Prostate gland (tissue), 2 donors: ENCODE measurements at regions not wholly inside any gene's neighbourhood (a gene's known extent, or its start where the extent isn't known, plus 50 kb on each side); places are given as distances from the start of the nearest gene placed in this dataset.
"Not testable (repeated sequence)": the region's sequence is repeated elsewhere in the genome, so short reads cannot be mapped to it uniquely, and the experiment has no call there.

ENCODE experiments used
- POLR2A ChIP-seq: fragments of 450-650 bp; IDR thresholded peaks from one replicate; pipeline ENCODE4 v1.6.1; 2016; ENCODE audit warnings: antibody characterized with exemption, mild to moderate bottlenecking
- TF ChIP-seq, protein P1 (sequence below), 4 experiments: fragments of 200-600 bp in 2 of 4; fragments of 450-650 bp in 2 of 4; sonication (generic) in 2 of 4; IDR thresholded peaks; 1 replicate in 3 of 4; 2 replicates in 1 of 4; pipeline ENCODE4 v1.5.1; 2016 to 2019; ENCODE audit warnings: antibody characterized with exemption in 4 of 4, mild to moderate bottlenecking in 2 of 4, moderate library complexity in 2 of 4

DNA sequence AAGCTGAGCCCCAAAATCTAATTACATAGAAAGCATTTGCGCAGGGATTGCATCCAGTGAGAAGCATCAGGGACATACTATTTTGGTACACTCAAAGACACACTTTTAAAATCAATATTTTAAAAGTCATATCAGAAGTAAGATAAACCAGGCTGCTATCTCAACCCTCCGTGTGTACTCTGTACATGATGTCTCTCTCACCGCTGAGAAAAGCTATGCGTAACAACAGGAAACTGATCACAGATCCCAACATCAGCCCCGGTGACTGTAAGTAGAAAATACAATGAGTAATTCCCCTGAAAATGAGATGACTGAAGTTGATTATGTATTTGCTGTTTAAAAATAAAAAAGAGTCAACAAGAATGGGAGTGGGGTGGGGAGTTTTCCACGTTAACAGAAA, 329.8 kb downstream of the BCL2L11 start:
- TF ChIP-seq, protein P1, sequence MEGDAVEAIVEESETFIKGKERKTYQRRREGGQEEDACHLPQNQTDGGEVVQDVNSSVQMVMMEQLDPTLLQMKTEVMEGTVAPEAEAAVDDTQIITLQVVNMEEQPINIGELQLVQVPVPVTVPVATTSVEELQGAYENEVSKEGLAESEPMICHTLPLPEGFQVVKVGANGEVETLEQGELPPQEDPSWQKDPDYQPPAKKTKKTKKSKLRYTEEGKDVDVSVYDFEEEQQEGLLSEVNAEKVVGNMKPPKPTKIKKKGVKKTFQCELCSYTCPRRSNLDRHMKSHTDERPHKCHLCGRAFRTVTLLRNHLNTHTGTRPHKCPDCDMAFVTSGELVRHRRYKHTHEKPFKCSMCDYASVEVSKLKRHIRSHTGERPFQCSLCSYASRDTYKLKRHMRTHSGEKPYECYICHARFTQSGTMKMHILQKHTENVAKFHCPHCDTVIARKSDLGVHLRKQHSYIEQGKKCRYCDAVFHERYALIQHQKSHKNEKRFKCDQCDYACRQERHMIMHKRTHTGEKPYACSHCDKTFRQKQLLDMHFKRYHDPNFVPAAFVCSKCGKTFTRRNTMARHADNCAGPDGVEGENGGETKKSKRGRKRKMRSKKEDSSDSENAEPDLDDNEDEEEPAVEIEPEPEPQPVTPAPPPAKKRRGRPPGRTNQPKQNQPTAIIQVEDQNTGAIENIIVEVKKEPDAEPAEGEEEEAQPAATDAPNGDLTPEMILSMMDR (IDR thresholded peaks at IDR 0.05) = not testable (repeated sequence)
- not testable (repeated sequence) for TF ChIP-seq POLR2A
